Fibroblast of skin of back (primary cell): ENCODE measurements at regions not wholly inside any gene's neighbourhood (a gene's known extent, or its start where the extent isn't known, plus 50 kb on each side); places are given as distances from the start of the nearest gene placed in this dataset.
A peak's percentile ranks its signal among the peaks of the same experiment; 100 is the strongest.
"Not testable (repeated sequence)": the region's sequence is repeated elsewhere in the genome, so short reads cannot be mapped to it uniquely, and the experiment has no call there.

Source experiments
- DNase-seq: peaks from one replicate; pipeline ENCODE4 v3.0.0-alpha.2; 2013

GRCh38 chrX:103911236-103911635 is 51.2 kb upstream of the TMSB15B start:
- no peak for DNase-seq

GRCh38 chrX:103910430-103910829 is 52.0 kb upstream of the TMSB15B start:
- no peak for DNase-seq

- no peak for DNase-seq
Observed at GRCh38 chrX:103904301-103904700, 58.1 kb upstream of the TMSB15B start.

GRCh38 chrX:103902606-103903005 is 59.8 kb upstream of the TMSB15B start:
- DNase-seq = not testable (repeated sequence)

- peak; percentile 28 for DNase-seq
Observed at GRCh38 chrX:103889216-103889615, 57.2 kb upstream of the RAB9B start.

GRCh38 chrX:103886624-103887023 is 54.6 kb upstream of the RAB9B start:
- no peak for DNase-seq

GRCh38 chrX:103883533-103883932 is 51.5 kb upstream of the RAB9B start:
- DNase-seq = no peak

GRCh38 chrX:103882999-103883398 is 50.9 kb upstream of the RAB9B start:
- DNase-seq = no peak
